ENCODE measurements at regions not wholly inside any gene's neighbourhood (a gene's known extent, or its start where the extent isn't known, plus 50 kb on each side); places are given as distances from the start of the nearest gene placed in this dataset.

- H3K27me3 ChIP-seq (ENCODE audit: insufficient read depth, low read depth, low read length): no peaks in the 10 kb centered on the region
- TF ChIP-seq MXI1 (conservative IDR thresholded peaks at IDR 0.05; ENCODE audit: poor library complexity, severe bottlenecking) (no peak), REST (IDR thresholded peaks at IDR 0.05; ENCODE audit: borderline replicate concordance) (no peak), TAF1 (IDR thresholded peaks at IDR 0.05; ENCODE audit: low read depth) (no peak), CTCF (IDR thresholded peaks at IDR 0.05; ENCODE audit: poor library complexity, severe bottlenecking) (no peak), EZH2 (IDR thresholded peaks at IDR 0.05; ENCODE audit: borderline replicate concordance, insufficient read depth, low read length, poor library complexity, severe bottlenecking) (no peak), EP300 (conservative IDR thresholded peaks at IDR 0.05; ENCODE audit: poor library complexity, severe bottlenecking) (no peak), RAD21 (conservative IDR thresholded peaks at IDR 0.05) (no peak), POLR2AphosphoS5 (IDR thresholded peaks at IDR 0.05) (no peak), SMC3 (conservative IDR thresholded peaks at IDR 0.05; ENCODE audit: poor library complexity) (no peak)
- H3F3A ChIP-seq (ENCODE audit: insufficient read depth, low read length, poor library complexity, severe bottlenecking): no peaks in the 10 kb centered on the region
- H3K9ac ChIP-seq (ENCODE audit: low read length): no peak overlapping the region
- no peak overlapping the region for H2AFZ ChIP-seq (ENCODE audit: low read depth, low read length)
- H3K4me2 ChIP-seq (ENCODE audit: low read length): no peak overlapping the region
- H3K27ac ChIP-seq (ENCODE audit: low read length): no peak overlapping the region
- no peak overlapping the region for H3K4me3 ChIP-seq (ENCODE audit: low read length)
- no peaks in the 10 kb centered on the region for H4K20me1 ChIP-seq (ENCODE audit: insufficient read depth)
- no peaks in the 10 kb centered on the region for H3K9me2 ChIP-seq (ENCODE audit: insufficient read depth, low read length)
- no peaks in the 10 kb centered on the region for H3K9me3 ChIP-seq (ENCODE audit: low read length)
- no peaks in the 10 kb centered on the region for H3K36me3 ChIP-seq (ENCODE audit: insufficient read depth, low read length)
- H3K79me2 ChIP-seq (replicated peaks; ENCODE audit: insufficient read depth, low read length): no peaks in the 10 kb centered on the region
These were observed 527.8 kb downstream of the MDFIC start for GRCh38 chr7:115449689-115450088.

- Histone ChIP-seq H3K79me2 (replicated peaks; ENCODE audit: insufficient read depth, low read length) (no peaks in the 10 kb centered on the region), H3K9me3 (ENCODE audit: low read length) (no peaks in the 10 kb centered on the region), H3K27me3 (ENCODE audit: insufficient read depth, low read depth, low read length) (no peaks in the 10 kb centered on the region), H2AFZ (ENCODE audit: low read depth, low read length) (no peak overlapping the region), H3K4me3 (ENCODE audit: low read length) (no peak overlapping the region), H3K27ac (ENCODE audit: low read length) (no peak overlapping the region), H3F3A (ENCODE audit: insufficient read depth, low read length, poor library complexity, severe bottlenecking) (no peaks in the 10 kb centered on the region), H3K9ac (ENCODE audit: low read length) (no peak overlapping the region), H3K4me2 (ENCODE audit: low read length) (no peak overlapping the region), H3K36me3 (ENCODE audit: insufficient read depth, low read length) (no peaks in the 10 kb centered on the region), H3K9me2 (ENCODE audit: insufficient read depth, low read length) (no peaks in the 10 kb centered on the region), H4K20me1 (ENCODE audit: insufficient read depth) (no peaks in the 10 kb centered on the region)
- TF ChIP-seq RAD21 (conservative IDR thresholded peaks at IDR 0.05) (no peak), CTCF (IDR thresholded peaks at IDR 0.05; ENCODE audit: poor library complexity, severe bottlenecking) (no peak), EP300 (conservative IDR thresholded peaks at IDR 0.05; ENCODE audit: poor library complexity, severe bottlenecking) (no peak), MXI1 (conservative IDR thresholded peaks at IDR 0.05; ENCODE audit: poor library complexity, severe bottlenecking) (no peak), EZH2 (IDR thresholded peaks at IDR 0.05; ENCODE audit: borderline replicate concordance, insufficient read depth, low read length, poor library complexity, severe bottlenecking) (no peak), REST (IDR thresholded peaks at IDR 0.05; ENCODE audit: borderline replicate concordance) (no peak), SMC3 (conservative IDR thresholded peaks at IDR 0.05; ENCODE audit: poor library complexity) (no peak), POLR2AphosphoS5 (IDR thresholded peaks at IDR 0.05) (no peak), TAF1 (IDR thresholded peaks at IDR 0.05; ENCODE audit: low read depth) (no peak)
These were observed 525.6 kb downstream of the MDFIC start for GRCh38 chr7:115447495-115447894.

All from neural cell (in vitro differentiated cells).